ENCODE measurements at regions not wholly inside any gene's neighbourhood (a gene's known extent, or its start where the extent isn't known, plus 50 kb on each side); places are given as distances from the start of the nearest gene placed in this dataset.
"Not testable (repeated sequence)": the region's sequence is repeated elsewhere in the genome, so short reads cannot be mapped to it uniquely, and the experiment has no call there.

DNA sequence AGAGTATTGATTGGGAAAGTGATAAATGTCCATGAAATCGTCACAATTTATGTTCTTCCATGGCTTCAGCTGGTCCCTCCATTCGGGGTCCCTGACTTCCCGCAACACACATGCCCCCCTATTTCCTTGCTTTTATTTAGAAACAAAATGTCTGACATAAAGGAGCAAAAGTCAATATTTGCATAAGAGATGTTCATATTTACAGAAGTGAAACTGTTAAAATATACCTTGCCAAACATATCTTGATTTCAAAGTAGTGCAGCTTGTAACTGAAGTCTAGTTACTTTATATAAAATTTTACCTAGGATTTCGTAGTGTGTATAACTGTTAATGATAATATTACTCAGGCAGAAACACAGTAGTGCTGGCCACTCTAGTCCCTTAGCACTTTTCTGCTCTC is 548.9 kb upstream of the ADGRB3 start:
- no peak overlapping the region for H3K27ac ChIP-seq
- intact Hi-C loops (cut with DNase I): no loop called here
- H3K4me3 ChIP-seq: no peak overlapping the region
- H3K27me3 ChIP-seq (ENCODE audit: insufficient read depth in 3 of 3, low read length in 2 of 3): no peaks in the 10 kb centered on the region
- 74 to 76% (median 75%) methylated on average over 4 of the region's 4 CpGs for WGBS, 3 donors
- no peaks in the 10 kb centered on the region for H3K4me1 ChIP-seq
- ATAC-seq (no peak), DNase-seq (no peak)
- TF ChIP-seq, protein P1, sequence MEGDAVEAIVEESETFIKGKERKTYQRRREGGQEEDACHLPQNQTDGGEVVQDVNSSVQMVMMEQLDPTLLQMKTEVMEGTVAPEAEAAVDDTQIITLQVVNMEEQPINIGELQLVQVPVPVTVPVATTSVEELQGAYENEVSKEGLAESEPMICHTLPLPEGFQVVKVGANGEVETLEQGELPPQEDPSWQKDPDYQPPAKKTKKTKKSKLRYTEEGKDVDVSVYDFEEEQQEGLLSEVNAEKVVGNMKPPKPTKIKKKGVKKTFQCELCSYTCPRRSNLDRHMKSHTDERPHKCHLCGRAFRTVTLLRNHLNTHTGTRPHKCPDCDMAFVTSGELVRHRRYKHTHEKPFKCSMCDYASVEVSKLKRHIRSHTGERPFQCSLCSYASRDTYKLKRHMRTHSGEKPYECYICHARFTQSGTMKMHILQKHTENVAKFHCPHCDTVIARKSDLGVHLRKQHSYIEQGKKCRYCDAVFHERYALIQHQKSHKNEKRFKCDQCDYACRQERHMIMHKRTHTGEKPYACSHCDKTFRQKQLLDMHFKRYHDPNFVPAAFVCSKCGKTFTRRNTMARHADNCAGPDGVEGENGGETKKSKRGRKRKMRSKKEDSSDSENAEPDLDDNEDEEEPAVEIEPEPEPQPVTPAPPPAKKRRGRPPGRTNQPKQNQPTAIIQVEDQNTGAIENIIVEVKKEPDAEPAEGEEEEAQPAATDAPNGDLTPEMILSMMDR (IDR thresholded peaks at IDR 0.05): no peak
- H3K36me3 ChIP-seq (ENCODE audit: insufficient read depth in 1 of 2, low read depth in 1 of 2): no peaks in the 10 kb centered on the region
- no peaks in the 10 kb centered on the region for H3K9me3 ChIP-seq

DNA sequence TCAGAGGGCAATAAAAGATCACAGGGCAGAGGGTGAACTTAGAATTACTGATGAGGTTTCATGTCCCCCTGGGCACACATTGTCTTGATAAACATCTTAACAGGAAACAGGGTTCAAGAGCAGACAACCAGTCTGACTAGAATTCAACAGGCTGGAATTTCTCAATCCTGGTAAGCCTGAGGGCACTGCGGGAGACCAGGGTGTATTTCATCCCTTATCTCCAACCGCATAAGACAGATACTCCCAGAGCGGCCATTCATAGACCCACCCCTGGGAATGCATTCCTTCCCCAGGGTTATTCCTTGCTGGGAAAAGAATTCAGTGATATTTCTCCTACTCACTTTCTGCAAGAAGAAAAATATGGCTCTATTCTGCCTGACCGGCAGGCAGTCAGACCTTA is 549.5 kb upstream of the ADGRB3 start:
- 79 to 87% (median 85%) methylated on average over 4 of the region's 4 CpGs for WGBS, 3 donors

DNA sequence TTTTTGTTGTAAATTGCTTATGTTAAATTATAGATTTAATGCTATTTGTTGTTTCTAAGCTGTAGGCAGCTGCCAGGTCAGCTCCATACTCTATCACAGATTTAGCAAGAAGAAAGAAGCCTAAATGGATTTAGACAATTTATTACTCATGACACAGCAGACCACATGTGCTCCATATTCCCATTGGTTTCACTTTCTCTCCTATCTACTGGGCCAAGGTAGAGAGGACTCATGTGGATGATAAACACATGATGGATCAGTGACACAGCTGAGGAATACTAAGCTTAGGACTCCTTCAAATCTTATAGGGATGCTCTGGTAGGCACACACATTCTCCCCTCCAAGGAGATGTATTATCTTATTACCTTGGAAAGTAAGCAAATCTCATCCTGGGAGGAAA is 553.0 kb upstream of the ADGRB3 start:
- TF ChIP-seq, protein P1 (IDR thresholded peaks at IDR 0.05): no peak
- Histone ChIP-seq H3K27me3 (ENCODE audit: insufficient read depth in 3 of 3, low read length in 2 of 3) (no peaks in the 10 kb centered on the region), H3K27ac (no peak overlapping the region), H3K36me3 (ENCODE audit: insufficient read depth in 1 of 2, low read depth in 1 of 2) (no peaks in the 10 kb centered on the region), H3K4me3 (no peak overlapping the region), H3K4me1 (no peaks in the 10 kb centered on the region), H3K9me3 (no peaks in the 10 kb centered on the region)
- intact Hi-C loops (cut with DNase I): no loop called here
- ATAC-seq (no peak), DNase-seq (no peak)

More for the DNA sequence above, 549.5 kb upstream of the ADGRB3 start:
- H3K36me3 ChIP-seq (ENCODE audit: insufficient read depth in 1 of 2, low read depth in 1 of 2); H3K4me1 ChIP-seq; H3K4me3 ChIP-seq; H3K27me3 ChIP-seq (ENCODE audit: insufficient read depth in 3 of 3, low read length in 2 of 3); H3K9me3 ChIP-seq; DNase-seq; intact Hi-C loops (cut with DNase I); ATAC-seq; H3K27ac ChIP-seq: not testable (repeated sequence)

DNA sequence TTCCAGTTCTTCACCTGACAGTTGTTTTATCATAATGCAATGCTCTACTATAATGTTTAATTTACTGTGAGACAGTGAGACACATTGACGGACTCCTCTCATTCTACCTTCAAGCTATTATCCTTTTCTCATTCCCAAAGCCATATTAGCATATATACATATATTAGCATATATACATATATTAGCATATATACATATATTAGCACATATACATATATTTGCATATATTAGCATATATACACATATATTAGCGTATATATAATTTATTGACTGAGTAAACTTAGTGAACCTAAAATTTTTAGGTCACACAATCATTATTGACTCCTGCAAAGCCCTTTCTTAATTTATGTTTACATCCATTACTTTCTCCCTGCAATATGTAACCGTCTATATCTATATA is 555.0 kb upstream of the ADGRB3 start:
- no peaks in the 10 kb centered on the region for H3K27me3 ChIP-seq (ENCODE audit: insufficient read depth in 3 of 3, low read length in 2 of 3)
- DNase-seq (no peak), ATAC-seq (no peak)
- intact Hi-C loops (cut with DNase I): no loop called here
- H3K9me3 ChIP-seq: no peaks in the 10 kb centered on the region
- H3K4me1 ChIP-seq: no peaks in the 10 kb centered on the region
- H3K27ac ChIP-seq: no peak overlapping the region
- H3K36me3 ChIP-seq (ENCODE audit: insufficient read depth in 1 of 2, low read depth in 1 of 2): no peaks in the 10 kb centered on the region
- no peak overlapping the region for H3K4me3 ChIP-seq
- 62 to 65% (median 62%) methylated on average over 3 of the region's 3 CpGs for WGBS, 3 donors
- TF ChIP-seq, protein P1 (IDR thresholded peaks at IDR 0.05): no peak

DNA sequence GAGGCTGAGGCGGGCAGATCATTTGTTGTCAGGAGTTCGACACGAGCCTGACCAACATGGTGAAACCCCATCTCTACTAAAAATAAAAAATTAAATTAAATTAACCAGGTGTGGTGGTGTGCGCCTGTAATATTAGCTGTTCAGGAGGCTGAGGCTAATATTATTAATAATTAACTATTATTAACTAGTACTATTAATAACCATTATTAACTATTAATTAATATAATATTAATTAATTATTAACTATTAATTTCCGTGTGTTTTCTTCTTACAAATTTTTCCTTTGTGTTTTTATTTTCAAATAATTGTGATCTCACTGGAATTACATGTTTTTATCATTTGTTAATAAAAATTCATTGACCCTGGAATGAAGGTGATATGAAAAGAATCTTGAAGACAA is 557.4 kb upstream of the ADGRB3 start:
- DNase-seq (no peak), ATAC-seq (no peak)
- TF ChIP-seq, protein P1 (IDR thresholded peaks at IDR 0.05): no peak
- no peak overlapping the region for H3K27ac ChIP-seq
- 71 to 85% (median 85%) methylated on average over 5 of the region's 5 CpGs for WGBS, 3 donors
- no peaks in the 10 kb centered on the region for H3K27me3 ChIP-seq (ENCODE audit: insufficient read depth in 3 of 3, low read length in 2 of 3)
- H3K4me3 ChIP-seq: no peak overlapping the region
- intact Hi-C loops (cut with DNase I): no loop called here
- no peaks in the 10 kb centered on the region for H3K9me3 ChIP-seq
- no peaks in the 10 kb centered on the region for H3K36me3 ChIP-seq (ENCODE audit: insufficient read depth in 1 of 2, low read depth in 1 of 2)
- H3K4me1 ChIP-seq: no peaks in the 10 kb centered on the region
